ENCODE measurements at regions not wholly inside any gene's neighbourhood (a gene's known extent, or its start where the extent isn't known, plus 50 kb on each side); places are given as distances from the start of the nearest gene placed in this dataset.

DNA sequence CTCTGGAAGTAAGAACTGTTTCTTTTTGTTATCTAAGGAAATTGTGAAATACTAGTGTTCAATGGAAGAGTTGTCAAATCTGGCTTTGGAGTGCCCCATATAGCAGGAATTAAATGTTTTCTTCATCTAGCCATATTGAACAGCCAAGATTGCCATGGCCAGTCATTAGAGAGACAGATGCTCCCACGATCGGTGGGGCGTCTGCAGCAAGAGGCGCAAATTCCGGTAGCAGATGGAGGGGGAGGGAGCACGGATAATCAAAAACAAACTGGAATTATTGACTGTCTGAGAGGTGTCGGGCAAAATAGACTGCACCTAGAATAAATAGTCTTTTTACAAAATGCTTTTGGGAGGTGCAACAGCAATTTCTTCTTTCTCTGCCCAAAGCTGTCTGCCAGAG lies 139.1 kb upstream of the FSTL4 start:
- H3K4me1 ChIP-seq (ENCODE audit: control insufficient read depth, insufficient read depth, low read length, poor library complexity, severe bottlenecking), result no peaks in the 10 kb centered on the region
- no peak overlapping the region for H3K27ac ChIP-seq (ENCODE audit: low read depth, low read length, severe bottlenecking)
- H3K4me3 ChIP-seq (ENCODE audit: extremely low read depth, insufficient read depth, low read length, poor library complexity, severe bottlenecking), result no peak overlapping the region
- WGBS, 2 experiments (ENCODE audit: insufficient coverage in 2 of 2), result 75 to 88% methylated on average over 5 to 6 of the region's 7 CpGs
- peaks cover 6% of the 10 kb centered on the region for H3K9me3 ChIP-seq (ENCODE audit: control insufficient read depth, low read length)
- no peaks in the 10 kb centered on the region for H3K36me3 ChIP-seq (ENCODE audit: control insufficient read depth, insufficient read depth, low read length)

GRCh38 chr5:133750856-133751255 lies 138.5 kb upstream of the FSTL4 start:
- WGBS, 2 experiments (ENCODE audit: insufficient coverage in 2 of 2), result 91 to 100% methylated on average over 4 to 5 of the region's 5 CpGs
- Histone ChIP-seq H3K4me3 (ENCODE audit: extremely low read depth, insufficient read depth, low read length, poor library complexity, severe bottlenecking) (no peak overlapping the region), H3K4me1 (ENCODE audit: control insufficient read depth, insufficient read depth, low read length, poor library complexity, severe bottlenecking) (no peaks in the 10 kb centered on the region), H3K9me3 (ENCODE audit: control insufficient read depth, low read length) (peaks cover 6% of the 10 kb centered on the region), H3K27ac (ENCODE audit: low read depth, low read length, severe bottlenecking) (no peak overlapping the region), H3K36me3 (ENCODE audit: control insufficient read depth, insufficient read depth, low read length) (no peaks in the 10 kb centered on the region)

GRCh38 chr5:133750356-133750755 lies 138.0 kb upstream of the FSTL4 start:
- WGBS, 2 experiments (ENCODE audit: insufficient coverage in 2 of 2), result 96 to 97% methylated on average over 7 to 9 of the region's 9 CpGs
- H3K9me3 ChIP-seq (ENCODE audit: control insufficient read depth, low read length), result peaks cover 6% of the 10 kb centered on the region

DNA sequence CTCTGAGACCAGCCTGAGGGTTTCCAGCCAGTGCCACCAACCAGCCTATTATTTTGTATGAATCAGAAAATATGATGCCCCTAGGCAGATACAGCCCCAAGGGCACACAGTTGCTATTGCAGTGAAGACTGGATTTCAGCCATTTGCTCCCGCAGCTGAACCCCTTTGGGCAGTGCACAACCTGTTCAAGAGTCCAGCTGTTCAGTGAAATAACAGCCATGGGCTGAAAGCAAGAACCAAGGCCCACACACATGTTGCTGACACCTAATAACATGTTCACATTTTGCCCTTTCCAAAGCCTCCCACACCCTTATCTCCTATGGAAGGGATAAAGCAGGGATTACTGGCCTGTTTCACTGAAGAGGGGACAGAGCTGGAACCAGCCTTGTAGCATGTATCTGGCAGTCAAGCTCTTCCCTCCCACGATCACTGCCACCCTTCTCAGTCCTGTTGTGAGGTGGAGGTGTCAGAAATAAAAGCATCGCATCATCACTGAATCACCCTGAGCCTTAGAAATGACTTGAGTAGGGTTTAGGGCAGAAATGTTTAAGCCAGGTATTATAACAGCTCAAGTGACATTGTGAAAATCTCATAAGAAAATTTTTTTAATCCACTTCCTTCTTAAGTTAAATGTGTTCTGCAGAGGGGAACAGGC lies 137.1 kb upstream of the FSTL4 start:
- Histone ChIP-seq H3K4me3 (ENCODE audit: extremely low read depth, insufficient read depth, low read length, poor library complexity, severe bottlenecking) (no peak overlapping the region), H3K27ac (ENCODE audit: low read depth, low read length, severe bottlenecking) (no peak overlapping the region), H3K4me1 (ENCODE audit: control insufficient read depth, insufficient read depth, low read length, poor library complexity, severe bottlenecking) (peaks cover 11% of the 10 kb centered on the region), H3K9me3 (ENCODE audit: control insufficient read depth, low read length) (peaks cover 6% of the 10 kb centered on the region), H3K36me3 (ENCODE audit: control insufficient read depth, insufficient read depth, low read length) (no peaks in the 10 kb centered on the region)
- 91 to 100% methylated on average over 1 of the region's 3 CpGs for WGBS, 2 experiments (ENCODE audit: insufficient coverage in 2 of 2)

More at GRCh38 chr5:133750356-133750755, 138.0 kb upstream of the FSTL4 start:
- Histone ChIP-seq H3K4me3 (ENCODE audit: extremely low read depth, insufficient read depth, low read length, poor library complexity, severe bottlenecking) (no peak overlapping the region), H3K4me1 (ENCODE audit: control insufficient read depth, insufficient read depth, low read length, poor library complexity, severe bottlenecking) (peaks cover 2% of the 10 kb centered on the region), H3K27ac (ENCODE audit: low read depth, low read length, severe bottlenecking) (no peak overlapping the region), H3K36me3 (ENCODE audit: control insufficient read depth, insufficient read depth, low read length) (no peaks in the 10 kb centered on the region)

DNA sequence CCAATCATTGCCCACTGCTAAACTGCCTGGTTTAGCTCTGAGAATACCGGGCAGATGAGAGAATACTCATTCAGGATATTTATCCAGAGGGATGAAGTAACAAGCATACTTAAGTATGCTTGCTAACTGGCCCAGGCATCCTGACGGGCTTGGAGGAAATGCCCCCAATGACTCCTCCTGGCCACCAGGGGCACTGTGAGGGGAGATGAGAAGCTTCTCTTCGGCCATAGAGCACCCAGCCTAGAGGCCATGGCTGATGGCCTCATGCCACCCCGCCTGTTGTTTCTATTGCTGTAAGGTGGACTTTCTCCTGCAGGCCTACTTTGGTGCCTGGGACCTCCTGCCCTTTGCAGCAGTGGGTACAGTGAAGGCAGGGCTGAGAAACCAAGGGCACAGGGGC lies 134.5 kb upstream of the FSTL4 start:
- H3K9me3 ChIP-seq (ENCODE audit: control insufficient read depth, low read length), result peaks cover 6% of the 10 kb centered on the region
- no peaks in the 10 kb centered on the region for H3K36me3 ChIP-seq (ENCODE audit: control insufficient read depth, insufficient read depth, low read length)
- H3K4me3 ChIP-seq (ENCODE audit: extremely low read depth, insufficient read depth, low read length, poor library complexity, severe bottlenecking), result no peak overlapping the region
- WGBS, 2 experiments (ENCODE audit: insufficient coverage in 2 of 2), result 70 to 82% methylated on average over 2 to 4 of the region's 4 CpGs
- H3K27ac ChIP-seq (ENCODE audit: low read depth, low read length, severe bottlenecking), result no peak overlapping the region
- peaks cover 14% of the 10 kb centered on the region for H3K4me1 ChIP-seq (ENCODE audit: control insufficient read depth, insufficient read depth, low read length, poor library complexity, severe bottlenecking)

GRCh38 chr5:133744960-133745308 lies 132.6 kb upstream of the FSTL4 start:
- H3K4me1 ChIP-seq (ENCODE audit: control insufficient read depth, insufficient read depth, low read length, poor library complexity, severe bottlenecking), result peaks cover 14% of the 10 kb centered on the region
- H3K36me3 ChIP-seq (ENCODE audit: control insufficient read depth, insufficient read depth, low read length), result no peaks in the 10 kb centered on the region
- H3K27ac ChIP-seq (ENCODE audit: low read depth, low read length, severe bottlenecking), result no peak overlapping the region
- 81 to 100% methylated on average over 1 to 3 of the region's 3 CpGs for WGBS, 2 experiments (ENCODE audit: insufficient coverage in 2 of 2)
- H3K9me3 ChIP-seq (ENCODE audit: control insufficient read depth, low read length), result peaks cover 6% of the 10 kb centered on the region
- no peak overlapping the region for H3K4me3 ChIP-seq (ENCODE audit: extremely low read depth, insufficient read depth, low read length, poor library complexity, severe bottlenecking)

DNA sequence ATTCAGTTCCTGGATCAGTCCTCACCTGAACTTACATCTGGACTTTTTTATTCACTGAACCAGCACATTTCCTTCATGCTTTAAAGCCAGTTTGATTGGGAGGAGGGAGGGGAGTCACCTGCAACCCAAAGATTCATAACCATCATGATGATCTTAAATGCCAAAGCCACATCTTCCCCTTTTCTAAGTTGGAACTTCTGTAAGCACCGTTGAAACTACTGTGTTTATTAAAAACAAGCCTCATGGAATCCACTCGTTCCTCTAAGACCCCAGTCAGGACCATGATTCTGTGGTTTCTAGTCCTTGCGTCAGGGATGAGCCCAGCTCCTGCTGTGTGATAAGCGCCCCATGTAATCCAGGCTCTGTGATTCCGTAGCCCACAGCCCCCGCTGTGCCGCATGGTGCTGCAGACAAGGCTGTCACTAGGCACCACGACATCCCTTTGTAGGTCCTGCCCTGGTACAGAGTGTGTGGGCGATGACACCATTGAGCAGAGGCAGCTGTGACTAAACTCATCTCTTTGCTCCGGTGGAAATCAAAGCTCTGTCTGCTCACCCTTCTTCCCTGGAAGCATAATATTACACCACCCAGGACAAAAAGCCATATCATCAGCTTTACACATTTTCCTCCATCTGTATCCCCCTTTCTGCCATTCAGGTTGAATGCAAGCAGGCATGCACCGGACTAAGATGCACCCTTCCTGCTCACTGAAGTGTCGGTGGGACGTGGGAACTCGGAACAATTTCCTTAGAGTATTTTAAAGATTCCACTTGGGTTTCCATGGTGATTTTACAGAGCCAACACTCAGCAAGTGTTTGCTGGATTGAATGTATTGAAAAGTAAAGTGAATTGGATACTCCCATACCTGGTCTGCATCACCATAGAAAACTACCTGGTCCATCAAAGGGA lies 132.0 kb upstream of the FSTL4 start:
- no peaks in the 10 kb centered on the region for H3K36me3 ChIP-seq (ENCODE audit: control insufficient read depth, insufficient read depth, low read length)
- no peak overlapping the region for H3K4me3 ChIP-seq (ENCODE audit: extremely low read depth, insufficient read depth, low read length, poor library complexity, severe bottlenecking)
- peaks cover 14% of the 10 kb centered on the region for H3K4me1 ChIP-seq (ENCODE audit: control insufficient read depth, insufficient read depth, low read length, poor library complexity, severe bottlenecking)
- no peak overlapping the region for H3K27ac ChIP-seq (ENCODE audit: low read depth, low read length, severe bottlenecking)
- WGBS, 2 experiments (ENCODE audit: insufficient coverage in 2 of 2), result 79 to 87% methylated on average over 14 of the region's 14 CpGs
- peaks cover 6% of the 10 kb centered on the region for H3K9me3 ChIP-seq (ENCODE audit: control insufficient read depth, low read length)

GRCh38 chr5:133742431-133742988 lies 130.2 kb upstream of the FSTL4 start:
- no peak overlapping the region for H3K27ac ChIP-seq (ENCODE audit: low read depth, low read length, severe bottlenecking)
- no peaks in the 10 kb centered on the region for H3K36me3 ChIP-seq (ENCODE audit: control insufficient read depth, insufficient read depth, low read length)
- WGBS, 2 experiments (ENCODE audit: insufficient coverage in 2 of 2), result 89 to 96% methylated on average over 6 to 12 of the region's 12 CpGs
- no peak overlapping the region for H3K4me3 ChIP-seq (ENCODE audit: extremely low read depth, insufficient read depth, low read length, poor library complexity, severe bottlenecking)
- H3K9me3 ChIP-seq (ENCODE audit: control insufficient read depth, low read length), result peaks cover 6% of the 10 kb centered on the region
- peaks cover 14% of the 10 kb centered on the region for H3K4me1 ChIP-seq (ENCODE audit: control insufficient read depth, insufficient read depth, low read length, poor library complexity, severe bottlenecking)

- WGBS, 2 experiments (ENCODE audit: insufficient coverage in 2 of 2), result 72 to 82% methylated on average over 3 to 4 of the region's 4 CpGs
Measured at GRCh38 chr5:133741818-133742355, 129.5 kb upstream of the FSTL4 start.

DNA sequence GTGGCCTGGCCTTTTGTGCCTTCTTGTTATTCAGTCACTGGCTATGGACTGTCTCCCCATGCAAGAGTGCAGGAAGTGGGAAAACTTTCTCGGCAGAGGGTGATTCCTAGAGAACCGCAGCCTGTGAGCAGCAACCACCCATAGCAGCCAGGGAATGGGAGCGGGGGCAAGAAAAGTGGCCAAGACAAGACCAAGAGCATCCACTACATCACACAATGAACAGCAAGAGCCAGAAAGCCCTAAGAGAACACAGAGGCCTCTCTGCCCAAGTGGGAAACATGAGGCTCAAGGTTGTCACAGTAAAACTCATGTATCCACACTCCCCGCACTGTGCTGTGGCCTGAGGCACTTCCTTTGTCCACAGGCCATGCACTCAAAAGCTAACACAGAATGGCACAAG lies 129.1 kb upstream of the FSTL4 start:
- 93 to 100% methylated on average over 3 of the region's 4 CpGs for WGBS, 2 experiments (ENCODE audit: insufficient coverage in 2 of 2)
- H3K9me3 ChIP-seq (ENCODE audit: control insufficient read depth, low read length), result no peaks in the 10 kb centered on the region
- H3K4me3 ChIP-seq (ENCODE audit: extremely low read depth, insufficient read depth, low read length, poor library complexity, severe bottlenecking), result no peak overlapping the region
- H3K4me1 ChIP-seq (ENCODE audit: control insufficient read depth, insufficient read depth, low read length, poor library complexity, severe bottlenecking), result peaks cover 14% of the 10 kb centered on the region
- no peaks in the 10 kb centered on the region for H3K36me3 ChIP-seq (ENCODE audit: control insufficient read depth, insufficient read depth, low read length)
- no peak overlapping the region for H3K27ac ChIP-seq (ENCODE audit: low read depth, low read length, severe bottlenecking)

More at GRCh38 chr5:133741818-133742355, 129.5 kb upstream of the FSTL4 start:
- Histone ChIP-seq H3K4me1 (ENCODE audit: control insufficient read depth, insufficient read depth, low read length, poor library complexity, severe bottlenecking) (peaks cover 14% of the 10 kb centered on the region), H3K9me3 (ENCODE audit: control insufficient read depth, low read length) (peaks cover 3% of the 10 kb centered on the region), H3K4me3 (ENCODE audit: extremely low read depth, insufficient read depth, low read length, poor library complexity, severe bottlenecking) (no peak overlapping the region), H3K36me3 (ENCODE audit: control insufficient read depth, insufficient read depth, low read length) (no peaks in the 10 kb centered on the region), H3K27ac (ENCODE audit: low read depth, low read length, severe bottlenecking) (no peak overlapping the region)
